Endometrium (tissue), 2 donors: ENCODE measurements at regions not wholly inside any gene's neighbourhood (a gene's known extent, or its start where the extent isn't known, plus 50 kb on each side); places are given as distances from the start of the nearest gene placed in this dataset.
"Not testable (repeated sequence)": the region's sequence is repeated elsewhere in the genome, so short reads cannot be mapped to it uniquely, and the experiment has no call there.

ENCODE experiments used
- FAIRE-seq: peaks from 2 replicates; lab custom pipeline; 2012; peaks lifted over from hg19 to GRCh38; lab: Jason Lieb, UNC
- donor health status: control.
- donor health status: control.

- FAIRE-seq: no peak
Observed at GRCh38 chr1:30151119-30151518, 572.3 kb downstream of the MATN1 start.

- no peak for FAIRE-seq
Observed at GRCh38 chr1:30149226-30149625, 574.2 kb downstream of the MATN1 start.

GRCh38 chr1:30148676-30149075 lies 574.7 kb downstream of the MATN1 start:
- FAIRE-seq: no peak

DNA sequence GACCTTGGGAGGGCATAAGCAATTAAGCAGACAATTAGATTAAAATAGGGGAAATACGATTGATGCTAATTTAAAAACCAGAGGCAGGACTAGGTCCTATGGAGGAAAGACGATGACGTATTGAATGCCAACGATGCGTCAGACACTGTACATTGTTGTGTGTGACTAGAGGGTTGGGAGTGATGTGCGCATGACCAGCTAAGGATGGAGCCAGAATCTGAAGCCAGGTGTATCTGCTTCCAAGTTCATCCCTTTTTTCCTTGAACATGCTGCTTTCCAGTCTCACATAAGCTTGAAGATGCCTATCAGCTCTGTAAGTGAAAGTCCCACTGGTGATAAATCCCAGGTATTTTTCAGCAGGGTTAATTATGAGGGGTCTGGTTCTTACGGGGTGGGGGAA lies 576.2 kb downstream of the MATN1 start:
- FAIRE-seq: no peak

DNA sequence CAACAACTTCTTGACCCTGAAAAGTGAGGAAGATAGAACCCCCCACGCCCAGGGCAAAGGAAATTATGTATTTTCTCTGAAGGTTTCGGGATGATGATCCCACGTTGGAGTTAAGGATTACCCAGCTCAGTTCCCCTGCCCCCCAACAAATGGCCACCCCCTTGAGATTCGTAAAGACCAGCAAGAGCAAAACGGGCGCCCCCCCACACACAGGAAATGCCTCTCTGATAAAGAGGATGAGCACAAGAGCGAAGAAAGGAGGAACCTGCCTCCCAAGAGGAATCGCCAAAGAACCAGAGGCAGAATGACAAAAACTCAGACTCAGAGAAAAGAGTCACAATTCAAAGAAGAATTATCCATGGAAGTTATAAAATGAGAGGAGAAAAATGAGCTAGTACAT lies 576.9 kb downstream of the MATN1 start:
- no peak for FAIRE-seq

- FAIRE-seq: no peak
Observed at GRCh38 chr1:30145723-30146303, 577.6 kb downstream of the MATN1 start.

DNA sequence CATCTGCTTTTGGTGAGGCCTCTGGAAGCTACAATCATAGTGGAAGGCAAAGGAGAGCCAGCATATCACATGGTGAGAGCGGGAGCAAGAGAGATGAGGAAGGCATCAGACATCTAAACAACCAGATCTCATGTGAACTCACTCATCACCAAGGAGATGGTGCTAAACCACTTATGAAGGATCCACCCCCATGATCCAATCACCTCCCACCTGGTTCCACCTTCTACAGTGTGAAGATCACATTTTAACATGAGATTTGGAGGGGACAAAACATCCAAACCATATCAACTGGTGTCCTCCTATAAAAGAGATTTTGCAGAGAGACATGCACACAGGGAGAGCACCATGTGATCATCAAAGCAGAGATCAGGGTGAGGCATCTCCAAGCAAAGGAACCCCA lies 578.6 kb downstream of the MATN1 start:
- FAIRE-seq: no peak

- no peak for FAIRE-seq
Observed at GRCh38 chr1:30143517-30143916, 579.9 kb downstream of the MATN1 start.

DNA sequence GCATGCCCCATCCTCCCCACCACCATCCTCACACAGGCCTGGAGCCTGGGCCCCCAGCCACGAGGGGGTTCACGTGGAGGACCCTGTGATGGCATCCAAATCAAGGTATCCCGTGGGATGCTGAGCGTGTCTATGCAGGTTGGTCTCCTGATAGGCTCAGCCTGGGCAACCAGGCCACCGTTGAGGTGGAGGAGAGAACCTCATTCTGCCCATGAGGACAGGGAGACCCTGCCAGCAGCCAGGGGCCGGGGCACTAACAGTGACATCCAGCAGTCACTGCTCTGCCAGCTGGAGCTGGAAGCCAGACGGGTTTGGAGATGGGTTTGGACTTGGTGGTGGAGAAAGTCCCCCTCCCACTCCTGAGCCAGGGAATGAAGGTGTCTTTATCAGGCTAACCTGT lies 582.8 kb downstream of the MATN1 start:
- FAIRE-seq: no peak

DNA sequence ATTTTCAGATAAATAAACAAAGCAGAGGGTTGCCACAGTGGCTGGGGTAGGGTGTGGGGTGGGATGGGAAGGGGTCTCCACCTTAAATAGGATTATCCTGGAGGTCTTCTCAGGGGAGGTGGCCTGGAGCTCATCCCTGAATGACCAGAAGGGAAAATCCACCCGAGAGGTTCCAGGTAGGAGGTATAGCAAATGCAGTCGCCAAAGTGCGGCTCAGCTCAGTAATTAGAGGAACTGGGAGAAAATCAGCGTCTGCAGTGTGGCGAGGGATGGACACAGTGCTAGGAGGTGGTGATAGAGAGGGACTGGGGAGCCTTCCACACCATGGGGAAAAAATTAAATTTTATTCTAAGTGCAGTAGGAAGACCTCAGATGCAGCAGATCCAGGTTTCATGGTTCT lies 584.5 kb downstream of the MATN1 start:
- no peak for FAIRE-seq

DNA sequence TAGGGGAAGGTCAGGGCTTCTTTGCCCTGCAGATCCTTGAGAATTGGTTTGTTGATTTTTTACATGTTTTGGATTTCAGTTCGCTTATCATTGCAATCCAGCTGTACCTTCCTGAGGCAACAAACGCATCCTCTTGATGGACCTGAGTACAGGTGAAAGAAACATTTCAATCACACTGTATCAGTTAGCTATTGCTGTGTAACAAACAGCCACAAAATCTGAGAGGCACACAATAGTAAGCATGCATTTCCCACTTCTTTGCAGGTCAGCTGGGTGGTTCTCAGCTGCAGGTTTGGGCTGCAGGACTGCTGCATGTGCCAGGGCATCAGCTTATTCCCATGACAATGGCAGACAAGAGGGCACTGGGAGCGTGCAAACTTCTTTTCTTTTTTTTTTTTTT lies 586.4 kb downstream of the MATN1 start:
- FAIRE-seq: no peak

DNA sequence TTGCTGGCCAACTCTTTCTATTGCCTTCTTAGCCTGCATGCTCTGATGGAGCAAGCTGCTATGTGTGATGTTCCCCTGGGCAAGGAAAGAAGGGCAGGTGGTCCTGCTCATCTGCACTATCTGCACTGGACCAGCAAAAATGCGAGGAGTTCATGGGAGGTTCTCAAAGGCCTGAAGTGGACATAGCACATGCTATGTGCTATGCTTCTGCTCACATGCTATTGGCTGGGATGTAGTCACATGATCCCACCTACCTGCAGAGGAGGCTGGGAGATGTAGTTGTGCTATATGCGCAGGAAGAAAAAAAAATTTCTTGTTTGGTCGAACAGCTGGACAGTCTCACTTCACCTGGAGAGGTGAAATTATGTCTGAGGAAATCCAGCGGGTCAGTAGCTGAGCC lies 587.7 kb downstream of the MATN1 start:
- FAIRE-seq: no peak

DNA sequence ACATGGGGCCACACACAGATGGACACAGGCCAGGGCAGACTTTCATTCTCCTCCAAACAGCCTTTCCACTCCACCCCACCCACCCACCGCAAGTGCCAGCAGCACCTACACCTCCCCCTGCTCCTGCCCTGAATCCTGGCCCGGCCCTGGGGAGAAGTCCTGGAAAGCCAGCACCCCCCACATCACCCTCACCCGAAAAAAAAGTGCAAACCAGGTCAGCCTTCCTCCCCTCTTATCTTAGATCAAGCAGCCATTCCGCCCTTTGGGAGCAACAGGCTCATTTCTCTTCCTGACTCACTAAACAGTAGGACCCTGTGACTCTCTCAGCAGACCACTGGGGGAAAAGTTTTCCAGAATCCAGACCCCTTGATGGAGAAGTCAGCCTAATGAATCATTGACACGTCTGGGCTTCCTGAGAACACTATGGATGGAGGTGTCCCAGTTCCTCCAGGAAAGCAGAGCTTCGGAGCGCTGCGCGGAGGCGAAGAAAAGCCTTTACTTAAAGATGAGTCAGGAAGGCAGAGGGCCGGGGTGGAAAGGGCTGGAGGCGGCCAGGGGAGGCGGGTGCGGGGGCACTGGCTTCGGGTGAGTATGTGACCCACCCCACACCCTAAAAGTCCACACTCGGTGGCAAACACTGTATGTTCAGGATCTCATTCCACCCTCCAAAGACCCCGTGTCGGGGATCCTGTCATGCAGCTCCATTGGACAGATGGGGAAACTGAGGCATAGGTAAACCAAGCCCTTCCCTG lies 588.7 kb downstream of the MATN1 start:
- FAIRE-seq: no peak

- no peak for FAIRE-seq
Observed at GRCh38 chr1:30133414-30134055, 589.9 kb downstream of the MATN1 start.

DNA sequence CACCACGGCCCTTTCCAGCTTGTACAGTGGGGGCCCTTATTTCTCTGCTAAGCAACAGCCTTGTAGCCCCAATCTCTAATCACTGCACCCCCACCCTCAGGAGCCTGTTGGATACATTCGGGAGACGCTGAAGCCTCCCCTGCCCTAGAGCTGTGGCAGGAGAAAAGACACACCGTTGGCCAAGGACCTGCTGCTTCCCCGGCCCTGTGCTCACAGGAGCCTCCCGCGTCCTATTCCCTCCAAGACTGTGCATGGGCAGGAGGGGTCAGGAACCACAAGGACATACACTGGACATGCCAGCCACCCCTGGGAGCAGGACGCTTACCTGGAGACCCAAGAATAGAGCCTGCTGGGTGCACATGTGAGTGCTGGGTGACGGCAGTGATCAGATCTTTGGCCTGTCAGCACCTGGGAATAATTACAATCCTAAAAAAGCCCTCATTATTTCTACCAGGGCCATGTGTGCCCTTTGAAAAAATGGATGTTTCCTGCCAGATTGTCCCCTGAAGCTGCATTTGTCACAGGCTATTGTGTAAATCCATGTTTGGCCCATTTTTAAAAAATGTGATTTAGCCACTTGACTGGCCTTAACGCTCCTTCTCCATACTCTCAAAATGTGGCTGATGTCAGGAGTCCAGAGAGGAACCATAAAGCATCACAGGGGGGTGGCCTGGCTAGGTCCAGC lies 590.6 kb downstream of the MATN1 start:
- no peak for FAIRE-seq

DNA sequence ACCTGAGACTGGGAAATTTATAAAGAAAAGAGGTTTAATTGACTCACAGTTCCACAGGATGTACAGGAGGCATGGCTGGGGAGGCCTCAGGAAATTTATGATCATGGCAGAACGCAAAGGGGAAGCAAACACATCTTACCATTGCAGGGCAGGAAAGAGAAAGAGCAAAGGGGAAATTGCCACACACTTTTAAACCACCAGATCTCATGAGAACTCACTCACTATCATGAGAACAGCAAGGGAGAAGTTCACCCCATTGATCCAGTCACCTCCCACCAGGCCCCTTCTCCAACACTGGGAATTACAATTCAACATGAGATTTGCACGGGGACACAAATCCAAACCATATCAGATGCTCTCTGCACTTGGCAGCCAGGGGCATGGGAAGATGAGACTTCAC lies 592.8 kb downstream of the MATN1 start:
- not testable (repeated sequence) for FAIRE-seq

- FAIRE-seq: no peak
Observed at GRCh38 chr1:30130099-30130498, 593.3 kb downstream of the MATN1 start.

DNA sequence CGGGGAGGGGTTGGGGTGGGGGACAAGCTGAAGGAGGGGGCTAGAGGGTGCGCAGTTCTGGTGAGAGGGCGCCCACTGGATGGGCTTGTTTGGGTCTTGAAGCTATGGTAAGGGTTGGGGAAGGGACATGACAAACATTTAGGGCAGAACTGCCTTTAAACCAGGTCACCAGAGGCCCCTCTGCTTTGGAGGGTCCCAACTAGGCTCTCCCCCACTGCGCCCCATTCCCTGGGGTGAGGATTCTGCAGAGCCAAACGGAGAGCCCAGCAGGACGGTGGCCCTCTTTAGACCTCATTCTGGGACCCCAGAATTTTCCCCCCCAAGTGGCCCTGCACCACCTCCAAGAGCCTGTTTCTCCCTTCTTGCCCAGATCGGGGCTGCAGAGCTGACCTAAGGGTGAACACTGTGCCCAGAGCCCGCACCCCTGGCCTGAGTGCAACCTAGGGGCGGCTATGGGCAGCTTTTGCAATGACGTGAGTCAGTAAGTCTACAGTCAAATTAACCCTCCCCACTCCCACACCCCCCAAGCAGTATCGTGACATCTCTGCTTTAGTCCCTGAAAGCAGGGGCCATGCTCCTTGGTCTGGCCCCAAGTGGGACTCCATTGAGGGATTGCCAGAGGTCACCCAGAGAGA lies 593.8 kb downstream of the MATN1 start:
- FAIRE-seq: no peak

- no peak for FAIRE-seq
Observed at GRCh38 chr1:30129001-30129408, 594.4 kb downstream of the MATN1 start.

GRCh38 chr1:30126848-30127247 lies 596.5 kb downstream of the MATN1 start:
- FAIRE-seq: no peak

DNA sequence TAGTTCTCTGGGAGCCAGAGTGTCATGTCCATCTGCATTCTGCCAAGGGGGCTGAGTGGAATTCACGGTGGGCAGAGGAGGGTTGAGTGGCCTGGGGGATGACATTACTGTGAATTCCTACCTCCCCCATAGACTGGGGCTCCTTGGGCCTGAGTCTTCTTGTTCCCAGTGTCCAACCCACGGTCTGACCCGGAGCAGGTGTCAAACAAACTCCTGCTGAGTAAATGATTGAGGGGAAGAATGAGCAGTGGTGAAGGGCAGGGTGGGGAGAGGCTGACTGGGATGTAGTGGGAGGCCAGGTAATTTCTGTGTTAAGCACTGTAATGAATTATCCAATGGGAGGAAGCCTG lies 597.6 kb downstream of the MATN1 start:
- no peak for FAIRE-seq

GRCh38 chr1:30125021-30125820 lies 598.2 kb downstream of the MATN1 start:
- no peak for FAIRE-seq
